Neural cell (in vitro differentiated cells): ENCODE measurements at regions not wholly inside any gene's neighbourhood (a gene's known extent, or its start where the extent isn't known, plus 50 kb on each side); places are given as distances from the start of the nearest gene placed in this dataset.
A peak's percentile ranks its signal among the peaks of the same experiment; 100 is the strongest.

Source experiments
- H2AFZ ChIP-seq: fragments of 200-600, 300-800 bp; sonication (generic), shearing (Covaris generic); 2 replicates; pipeline ENCODE4 v1.6.0; 2014; ENCODE audit warnings: low read depth, mild to moderate bottlenecking, antibody characterized with exemption, low read length, moderate library complexity
- H3F3A ChIP-seq: fragments of 200-600 bp; shearing (Covaris generic); 2 replicates; pipeline ENCODE4 v1.6.1; 2016; ENCODE audit warnings: mild to moderate bottlenecking, moderate library complexity, mixed read lengths, antibody characterized with exemption, low read length; ENCODE audit not compliant: insufficient read depth, poor library complexity, severe bottlenecking
- H3K27ac ChIP-seq: fragments of 200-600, 300-800 bp; sonication (generic), shearing (Covaris generic); 2 replicates; pipeline ENCODE4 v1.5.1; 2014; ENCODE audit warnings: mild to moderate bottlenecking, low read length, moderate library complexity
- H3K27me3 ChIP-seq: fragments of 300-800, 200-600 bp; sonication (generic), shearing (Covaris generic); 2 replicates; pipeline ENCODE4 v1.6.0; 2014; ENCODE audit warnings: mild to moderate bottlenecking, low read depth, low read length, moderate library complexity; ENCODE audit not compliant: insufficient read depth
- H3K36me3 ChIP-seq: fragments of 300-800, 200-600 bp; sonication (generic), shearing (Covaris generic); 2 replicates; pipeline ENCODE4 v1.5.1; 2014; ENCODE audit warnings: mild to moderate bottlenecking, antibody characterized with exemption, low read length, moderate library complexity; ENCODE audit not compliant: insufficient read depth
- H3K4me2 ChIP-seq: fragments of 300-800, 200-600 bp; sonication (generic), shearing (Covaris generic); 2 replicates; pipeline ENCODE4 v1.6.0; 2014; ENCODE audit warnings: mild to moderate bottlenecking, low read length
- H3K4me3 ChIP-seq: fragments of 300-800, 200-600 bp; sonication (generic), shearing (Covaris generic); 2 replicates; pipeline ENCODE4 v1.5.1; 2014; ENCODE audit warnings: mild to moderate bottlenecking, low read length, moderate library complexity
- H3K79me2 ChIP-seq: fragments of 200-600 bp; shearing (Covaris generic); replicated peaks from 2 replicates; pipeline ENCODE4 v1.6.0; 2014; ENCODE audit warnings: mild to moderate bottlenecking, low read length, moderate library complexity; ENCODE audit not compliant: insufficient read depth
- H3K9ac ChIP-seq: fragments of 300-800, 200-600 bp; sonication (generic), shearing (Covaris generic); 2 replicates; pipeline ENCODE4 v1.6.1; 2016; ENCODE audit warnings: mild to moderate bottlenecking, low read length, mixed read lengths
- H3K9me2 ChIP-seq: fragments of 200-600 bp; shearing (Covaris generic); 2 replicates; pipeline ENCODE4 v1.6.1; 2016; ENCODE audit warnings: mild to moderate bottlenecking, low read length, mixed read lengths; ENCODE audit not compliant: insufficient read depth
- H3K9me3 ChIP-seq: fragments of 200-600, 300-800 bp; sonication (generic), shearing (Covaris generic); 2 replicates; pipeline ENCODE4 v1.6.1; 2016; ENCODE audit warnings: mild to moderate bottlenecking, mixed run types, low read length, moderate library complexity, mixed read lengths
- H4K20me1 ChIP-seq: fragments of 200-600 bp; shearing (Covaris generic); 2 replicates; pipeline ENCODE4 v1.6.1; 2016; ENCODE audit warnings: mild to moderate bottlenecking, mixed run types; ENCODE audit not compliant: insufficient read depth
- CTCF ChIP-seq: fragments of 450-650 bp; IDR thresholded peaks from 2 replicates; pipeline ENCODE4 v1.5.1; 2014; ENCODE audit warnings: antibody characterized with exemption, mild to moderate bottlenecking, moderate library complexity; ENCODE audit not compliant: poor library complexity, severe bottlenecking
- EP300 ChIP-seq: fragments of 450-650 bp; conservative IDR thresholded peaks from 2 replicates; pipeline ENCODE4 v1.6.1; 2014; ENCODE audit warnings: antibody characterized with exemption, mild to moderate bottlenecking, moderate library complexity; ENCODE audit not compliant: poor library complexity, severe bottlenecking
- EZH2 ChIP-seq: fragments of 200-600, 300-800 bp; shearing (Covaris generic), sonication (generic); IDR thresholded peaks from 2 replicates; pipeline ENCODE4 v1.6.1; 2014; ENCODE audit warnings: antibody characterized with exemption, low read length, borderline replicate concordance, mild to moderate bottlenecking; ENCODE audit not compliant: insufficient read depth, poor library complexity, severe bottlenecking
- MXI1 ChIP-seq: fragments of 450-650 bp; conservative IDR thresholded peaks from 2 replicates; pipeline ENCODE4 v1.6.1; 2014; ENCODE audit warnings: antibody characterized with exemption, mild to moderate bottlenecking; ENCODE audit not compliant: poor library complexity, severe bottlenecking
- POLR2AphosphoS5 ChIP-seq: IDR thresholded peaks from 2 replicates; pipeline ENCODE4 v1.6.1; 2012
- RAD21 ChIP-seq: fragments of 450-650 bp; conservative IDR thresholded peaks from 2 replicates; pipeline ENCODE4 v1.6.1; 2014; ENCODE audit warnings: antibody characterized with exemption, mild to moderate bottlenecking, moderate library complexity
- SMC3 ChIP-seq: fragments of 450-650 bp; conservative IDR thresholded peaks from 2 replicates; pipeline ENCODE4 v1.6.1; 2014; ENCODE audit warnings: antibody characterized with exemption, mild to moderate bottlenecking, moderate library complexity; ENCODE audit not compliant: poor library complexity
- TAF1 ChIP-seq: IDR thresholded peaks from 2 replicates; pipeline ENCODE4 v1.6.1; 2012; ENCODE audit warnings: low read depth
- TF ChIP-seq, protein P1 (sequence below): IDR thresholded peaks from 2 replicates; pipeline ENCODE4 v1.6.1; 2012; ENCODE audit warnings: borderline replicate concordance

DNA sequence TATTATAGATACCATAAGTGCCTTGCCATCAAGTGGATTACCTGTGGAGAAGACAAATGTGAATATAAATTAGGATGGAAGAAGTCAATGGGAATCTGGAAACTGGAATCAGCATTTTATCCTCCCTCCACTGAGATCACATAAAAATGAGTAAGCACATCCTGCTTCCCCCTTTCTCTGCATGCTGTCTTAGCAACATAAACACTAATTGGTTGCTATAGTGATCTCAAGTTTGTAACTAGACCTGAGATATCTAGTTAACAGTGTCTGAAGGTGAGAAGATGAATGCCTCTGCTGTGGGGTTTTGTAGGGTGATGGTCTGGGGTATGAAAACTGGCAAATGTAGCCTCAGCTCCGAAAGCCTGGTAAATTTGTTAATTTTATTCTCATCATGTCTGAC lies 1357.5 kb upstream of the CELF4 start:
- H3K79me2 ChIP-seq = no peaks in the 10 kb centered on the region
- no peak overlapping the region for H3K4me2 ChIP-seq
- no peaks in the 10 kb centered on the region for H4K20me1 ChIP-seq
- TF ChIP-seq CTCF (no peak), EP300 (no peak), EZH2 (no peak), TAF1 (no peak), POLR2AphosphoS5 (peak; percentile 13), MXI1 (no peak)
- H3K9me3 ChIP-seq = no peaks in the 10 kb centered on the region
- H3K9ac ChIP-seq = no peak overlapping the region
- H3K27me3 ChIP-seq = no peaks in the 10 kb centered on the region
- no peaks in the 10 kb centered on the region for H3K9me2 ChIP-seq
- H3F3A ChIP-seq = no peaks in the 10 kb centered on the region
- H3K36me3 ChIP-seq = no peaks in the 10 kb centered on the region
- H3K27ac ChIP-seq = no peak overlapping the region
- no peak overlapping the region for H3K4me3 ChIP-seq
- no peak overlapping the region for H2AFZ ChIP-seq

GRCh38 chr18:38909972-38910371 lies 1344.4 kb upstream of the CELF4 start:
- Histone ChIP-seq H3K36me3 (no peaks in the 10 kb centered on the region), H3K9me3 (no peaks in the 10 kb centered on the region), H3K9ac (no peak overlapping the region), H3K4me3 (no peak overlapping the region), H3K27ac (no peak overlapping the region), H2AFZ (no peak overlapping the region), H3F3A (no peaks in the 10 kb centered on the region), H3K9me2 (no peaks in the 10 kb centered on the region), H3K27me3 (no peaks in the 10 kb centered on the region), H3K79me2 (no peaks in the 10 kb centered on the region), H3K4me2 (no peak overlapping the region), H4K20me1 (no peaks in the 10 kb centered on the region)
- no peak for TF ChIP-seq EP300
- TF ChIP-seq RAD21 = no peak
- TF ChIP-seq POLR2AphosphoS5 = no peak
- no peak for TF ChIP-seq EZH2
- TF ChIP-seq, protein P1, sequence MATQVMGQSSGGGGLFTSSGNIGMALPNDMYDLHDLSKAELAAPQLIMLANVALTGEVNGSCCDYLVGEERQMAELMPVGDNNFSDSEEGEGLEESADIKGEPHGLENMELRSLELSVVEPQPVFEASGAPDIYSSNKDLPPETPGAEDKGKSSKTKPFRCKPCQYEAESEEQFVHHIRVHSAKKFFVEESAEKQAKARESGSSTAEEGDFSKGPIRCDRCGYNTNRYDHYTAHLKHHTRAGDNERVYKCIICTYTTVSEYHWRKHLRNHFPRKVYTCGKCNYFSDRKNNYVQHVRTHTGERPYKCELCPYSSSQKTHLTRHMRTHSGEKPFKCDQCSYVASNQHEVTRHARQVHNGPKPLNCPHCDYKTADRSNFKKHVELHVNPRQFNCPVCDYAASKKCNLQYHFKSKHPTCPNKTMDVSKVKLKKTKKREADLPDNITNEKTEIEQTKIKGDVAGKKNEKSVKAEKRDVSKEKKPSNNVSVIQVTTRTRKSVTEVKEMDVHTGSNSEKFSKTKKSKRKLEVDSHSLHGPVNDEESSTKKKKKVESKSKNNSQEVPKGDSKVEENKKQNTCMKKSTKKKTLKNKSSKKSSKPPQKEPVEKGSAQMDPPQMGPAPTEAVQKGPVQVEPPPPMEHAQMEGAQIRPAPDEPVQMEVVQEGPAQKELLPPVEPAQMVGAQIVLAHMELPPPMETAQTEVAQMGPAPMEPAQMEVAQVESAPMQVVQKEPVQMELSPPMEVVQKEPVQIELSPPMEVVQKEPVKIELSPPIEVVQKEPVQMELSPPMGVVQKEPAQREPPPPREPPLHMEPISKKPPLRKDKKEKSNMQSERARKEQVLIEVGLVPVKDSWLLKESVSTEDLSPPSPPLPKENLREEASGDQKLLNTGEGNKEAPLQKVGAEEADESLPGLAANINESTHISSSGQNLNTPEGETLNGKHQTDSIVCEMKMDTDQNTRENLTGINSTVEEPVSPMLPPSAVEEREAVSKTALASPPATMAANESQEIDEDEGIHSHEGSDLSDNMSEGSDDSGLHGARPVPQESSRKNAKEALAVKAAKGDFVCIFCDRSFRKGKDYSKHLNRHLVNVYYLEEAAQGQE = no peak
- TF ChIP-seq TAF1 = no peak
- TF ChIP-seq MXI1 = no peak
- no peak for TF ChIP-seq CTCF
- TF ChIP-seq SMC3 = no peak
